OCI-LY1 (cell line): ENCODE measurements at regions not wholly inside any gene's neighbourhood (a gene's known extent, or its start where the extent isn't known, plus 50 kb on each side); places are given as distances from the start of the nearest gene placed in this dataset.

Experiments used
- H2AFZ ChIP-seq: fragments of 200-600 bp; sonication (generic), shearing (Covaris generic); 2 replicates; pipeline ENCODE4 v1.6.0; 2014; ENCODE audit warnings: antibody characterized with exemption, mild to moderate bottlenecking, low read length
- H3F3A ChIP-seq: fragments of 200-600 bp; sonication (generic), shearing (Covaris generic); 2 replicates; pipeline ENCODE4 v1.6.0; 2014; ENCODE audit warnings: mild to moderate bottlenecking, antibody characterized with exemption, low read length, moderate library complexity; ENCODE audit not compliant: insufficient read depth
- H3K27ac ChIP-seq: fragments of 200-600 bp; sonication (generic); 2 replicates; pipeline ENCODE4 v1.5.1; 2014; ENCODE audit warnings: low read length, mixed run types, mild to moderate bottlenecking, low read depth; ENCODE audit not compliant: poor library complexity, severe bottlenecking
- H3K27me3 ChIP-seq: fragments of 200-600 bp; sonication (generic); 2 replicates; pipeline ENCODE4 v1.6.0; 2014; ENCODE audit warnings: antibody characterized with exemption, mild to moderate bottlenecking, low read length, moderate library complexity; ENCODE audit not compliant: insufficient read depth
- H3K36me3 ChIP-seq: fragments of 200-600 bp; sonication (generic); 2 replicates; pipeline ENCODE4 v1.6.1; 2014; ENCODE audit warnings: mild to moderate bottlenecking, antibody characterized with exemption, low read length, moderate library complexity, mixed read lengths; ENCODE audit not compliant: insufficient read depth
- H3K4me1 ChIP-seq: fragments of 200-600 bp; sonication (generic); 2 replicates; pipeline ENCODE4 v1.5.1; 2014; ENCODE audit warnings: mild to moderate bottlenecking, low read length, moderate library complexity; ENCODE audit not compliant: insufficient read depth, severe bottlenecking
- H3K4me2 ChIP-seq: fragments of 200-600 bp; sonication (generic), shearing (Covaris generic); 2 replicates; pipeline ENCODE4 v1.6.1; 2014; ENCODE audit warnings: low read length
- H3K4me3 ChIP-seq: fragments of 200-600 bp; sonication (generic); 2 replicates; pipeline ENCODE4 v1.5.1; 2014; ENCODE audit warnings: low read length, low read depth, mild to moderate bottlenecking, mixed read lengths; ENCODE audit not compliant: poor library complexity, severe bottlenecking
- H3K79me2 ChIP-seq: fragments of 200-600 bp; shearing (Covaris generic); 2 replicates; pipeline ENCODE4 v1.6.1; 2016; ENCODE audit warnings: mixed run types, low read length, mixed read lengths; ENCODE audit not compliant: insufficient read depth
- H3K9ac ChIP-seq: fragments of 200-600 bp; sonication (generic), shearing (Covaris generic); 2 replicates; pipeline ENCODE4 v1.6.1; 2014; ENCODE audit warnings: mild to moderate bottlenecking, low read length, mixed read lengths
- H3K9me2 ChIP-seq: fragments of 200-600 bp; sonication (generic), shearing (Covaris generic); 2 replicates; pipeline ENCODE4 v1.6.1; 2014; ENCODE audit warnings: low read depth, mild to moderate bottlenecking, low read length, mixed read lengths
- H3K9me3 ChIP-seq: fragments of 200-600 bp; shearing (Covaris generic); 2 replicates; pipeline ENCODE4 v1.6.1; 2014; ENCODE audit warnings: low read length, mixed read lengths
- H4K20me1 ChIP-seq: fragments of 200-600 bp; sonication (generic), shearing (Covaris generic); 2 replicates; pipeline ENCODE4 v1.6.0; 2016; ENCODE audit warnings: mild to moderate bottlenecking, low read length; ENCODE audit not compliant: insufficient read depth
- EZH2 ChIP-seq: fragments of 200-600 bp; sonication (generic), shearing (Covaris generic); IDR thresholded peaks from 2 replicates; pipeline ENCODE4 v1.8.0; 2017; ENCODE audit warnings: borderline replicate concordance, mixed run types, mild to moderate bottlenecking, antibody characterized with exemption, low read length, moderate library complexity, mixed read lengths
- TF ChIP-seq, protein P1 (sequence below): fragments of 200-600 bp; sonication (generic), shearing (Covaris generic); IDR thresholded peaks from 2 replicates; pipeline ENCODE4 v1.5.1; 2017; ENCODE audit warnings: mild to moderate bottlenecking, antibody characterized with exemption, low read length, moderate library complexity, mixed read lengths

DNA sequence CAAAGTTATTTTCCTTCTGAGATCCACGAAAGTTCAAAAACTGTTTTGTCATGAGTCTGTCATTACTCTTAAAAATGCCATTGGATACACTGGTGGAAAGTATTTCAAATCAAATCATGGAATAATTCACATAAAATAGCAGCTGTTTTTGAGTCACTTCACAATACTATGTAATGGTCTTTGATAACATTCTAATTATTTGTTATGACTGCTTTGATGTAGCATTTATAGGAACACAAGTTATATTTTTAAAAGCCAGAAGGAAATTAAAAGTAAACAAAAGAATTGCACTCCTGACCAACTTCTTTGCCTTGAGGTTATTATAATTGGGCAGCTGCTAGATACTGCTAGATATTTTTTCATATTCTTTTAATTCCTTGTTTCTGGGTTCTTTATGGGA, 473.2 kb downstream of the CCER1 start:
- Histone ChIP-seq H3K36me3 (no peaks in the 10 kb centered on the region), H3K27me3 (no peaks in the 10 kb centered on the region), H3K4me3 (no peak overlapping the region), H3K9me3 (no peaks in the 10 kb centered on the region), H3K79me2 (no peaks in the 10 kb centered on the region), H2AFZ (no peak overlapping the region), H3K4me1 (no peaks in the 10 kb centered on the region), H3K4me2 (no peak overlapping the region), H3K27ac (no peak overlapping the region), H3K9me2 (no peaks in the 10 kb centered on the region), H3K9ac (no peak overlapping the region), H3F3A (no peaks in the 10 kb centered on the region), H4K20me1 (no peaks in the 10 kb centered on the region)
- TF ChIP-seq, protein P1, sequence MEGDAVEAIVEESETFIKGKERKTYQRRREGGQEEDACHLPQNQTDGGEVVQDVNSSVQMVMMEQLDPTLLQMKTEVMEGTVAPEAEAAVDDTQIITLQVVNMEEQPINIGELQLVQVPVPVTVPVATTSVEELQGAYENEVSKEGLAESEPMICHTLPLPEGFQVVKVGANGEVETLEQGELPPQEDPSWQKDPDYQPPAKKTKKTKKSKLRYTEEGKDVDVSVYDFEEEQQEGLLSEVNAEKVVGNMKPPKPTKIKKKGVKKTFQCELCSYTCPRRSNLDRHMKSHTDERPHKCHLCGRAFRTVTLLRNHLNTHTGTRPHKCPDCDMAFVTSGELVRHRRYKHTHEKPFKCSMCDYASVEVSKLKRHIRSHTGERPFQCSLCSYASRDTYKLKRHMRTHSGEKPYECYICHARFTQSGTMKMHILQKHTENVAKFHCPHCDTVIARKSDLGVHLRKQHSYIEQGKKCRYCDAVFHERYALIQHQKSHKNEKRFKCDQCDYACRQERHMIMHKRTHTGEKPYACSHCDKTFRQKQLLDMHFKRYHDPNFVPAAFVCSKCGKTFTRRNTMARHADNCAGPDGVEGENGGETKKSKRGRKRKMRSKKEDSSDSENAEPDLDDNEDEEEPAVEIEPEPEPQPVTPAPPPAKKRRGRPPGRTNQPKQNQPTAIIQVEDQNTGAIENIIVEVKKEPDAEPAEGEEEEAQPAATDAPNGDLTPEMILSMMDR, result no peak
- no peak for TF ChIP-seq EZH2

DNA sequence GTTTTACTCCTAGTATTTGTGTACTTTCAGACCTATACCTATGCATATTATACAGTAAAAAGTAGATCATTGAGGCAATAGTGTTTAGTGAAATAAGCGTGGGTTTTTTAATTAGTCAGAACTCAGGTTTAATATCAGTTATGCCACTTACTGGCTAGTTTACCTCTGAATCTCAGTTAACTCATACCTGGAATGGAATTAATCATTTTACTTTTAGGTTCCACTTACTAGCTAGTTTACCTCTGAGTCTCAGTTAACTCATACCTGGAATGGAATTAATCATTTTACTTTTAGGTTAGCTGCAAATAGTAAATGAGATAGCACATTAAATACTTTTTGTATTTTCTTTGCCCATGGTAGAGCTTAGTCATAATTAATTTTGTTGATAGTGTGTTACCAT, 475.7 kb downstream of the CCER1 start:
- H3K36me3 ChIP-seq, result no peaks in the 10 kb centered on the region
- H3K4me3 ChIP-seq, result no peak overlapping the region
- H3K4me2 ChIP-seq, result no peak overlapping the region
- H3K79me2 ChIP-seq, result no peaks in the 10 kb centered on the region
- TF ChIP-seq, protein P1, result no peak
- no peak for TF ChIP-seq EZH2
- H3K27ac ChIP-seq, result no peak overlapping the region
- no peak overlapping the region for H2AFZ ChIP-seq
- H3K9me2 ChIP-seq, result no peaks in the 10 kb centered on the region
- H3F3A ChIP-seq, result no peaks in the 10 kb centered on the region
- H3K9me3 ChIP-seq, result no peaks in the 10 kb centered on the region
- no peak overlapping the region for H3K9ac ChIP-seq
- H4K20me1 ChIP-seq, result no peaks in the 10 kb centered on the region
- no peaks in the 10 kb centered on the region for H3K4me1 ChIP-seq
- no peaks in the 10 kb centered on the region for H3K27me3 ChIP-seq

DNA sequence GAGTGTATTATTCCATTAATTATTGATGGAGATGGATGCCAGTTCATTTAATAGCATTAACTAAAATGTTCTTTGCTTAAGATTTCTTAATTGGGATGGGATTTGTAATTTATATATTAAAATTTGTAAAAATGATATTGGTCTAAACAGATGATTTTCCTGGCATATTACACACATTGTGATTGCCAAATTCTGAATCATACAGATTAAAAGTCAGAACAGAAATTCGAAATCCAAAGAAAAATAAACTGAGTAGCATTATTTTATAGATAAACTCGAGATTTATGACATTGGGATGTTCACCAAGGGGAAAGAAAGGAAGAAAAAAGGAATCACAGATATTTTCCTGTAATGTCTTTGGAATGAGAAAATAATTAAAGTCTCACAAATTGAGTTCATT, 481.1 kb downstream of the CCER1 start:
- no peaks in the 10 kb centered on the region for H3K36me3 ChIP-seq
- H2AFZ ChIP-seq, result no peak overlapping the region
- H3F3A ChIP-seq, result no peaks in the 10 kb centered on the region
- no peaks in the 10 kb centered on the region for H3K4me1 ChIP-seq
- H3K27ac ChIP-seq, result no peak overlapping the region
- no peaks in the 10 kb centered on the region for H3K9me3 ChIP-seq
- H3K4me3 ChIP-seq, result no peak overlapping the region
- no peaks in the 10 kb centered on the region for H3K27me3 ChIP-seq
- H4K20me1 ChIP-seq, result no peaks in the 10 kb centered on the region
- H3K9ac ChIP-seq, result no peak overlapping the region
- TF ChIP-seq, protein P1, result no peak
- no peak for TF ChIP-seq EZH2
- H3K79me2 ChIP-seq, result no peaks in the 10 kb centered on the region
- no peak overlapping the region for H3K4me2 ChIP-seq
- H3K9me2 ChIP-seq, result no peaks in the 10 kb centered on the region
